ENCODE measurements at regions not wholly inside any gene's neighbourhood (a gene's known extent, or its start where the extent isn't known, plus 50 kb on each side); places are given as distances from the start of the nearest gene placed in this dataset.
"Not testable (repeated sequence)": the region's sequence is repeated elsewhere in the genome, so short reads cannot be mapped to it uniquely, and the experiment has no call there.

DNA sequence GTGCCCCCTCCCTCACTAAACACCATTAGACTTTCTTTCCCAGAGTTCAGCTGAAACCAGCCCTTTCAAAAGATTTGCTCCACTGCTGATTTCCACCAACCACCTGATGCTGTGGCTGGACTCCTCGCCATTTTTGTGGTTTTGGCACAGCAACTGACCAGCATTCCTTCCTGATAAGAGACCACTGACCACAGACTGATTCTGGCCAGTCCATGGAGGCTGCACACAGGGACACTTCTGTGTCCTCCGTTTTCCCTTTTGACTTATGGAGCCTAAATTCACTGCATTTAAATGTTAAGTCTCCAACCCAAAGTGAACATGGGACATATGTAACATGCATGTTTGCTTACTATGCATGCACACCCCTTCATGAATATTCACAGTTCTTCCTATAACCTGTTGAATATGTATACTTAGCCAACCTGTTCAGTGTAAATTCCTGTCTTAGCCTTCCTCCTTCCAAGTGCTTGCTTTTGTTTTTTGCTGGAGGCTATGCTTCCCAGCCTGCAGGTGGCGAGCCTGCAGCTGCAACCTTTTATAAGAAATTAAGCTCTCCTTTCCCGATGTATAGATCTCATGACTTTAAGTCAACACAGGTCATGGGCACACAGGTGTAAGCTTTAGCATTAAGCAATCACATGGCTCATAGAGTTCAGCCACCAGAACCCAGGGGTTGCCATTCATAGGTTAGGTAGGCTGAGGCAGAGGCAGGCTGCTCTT is 78.7 kb downstream of the ACTL7B start:
- TF ChIP-seq, protein P1, sequence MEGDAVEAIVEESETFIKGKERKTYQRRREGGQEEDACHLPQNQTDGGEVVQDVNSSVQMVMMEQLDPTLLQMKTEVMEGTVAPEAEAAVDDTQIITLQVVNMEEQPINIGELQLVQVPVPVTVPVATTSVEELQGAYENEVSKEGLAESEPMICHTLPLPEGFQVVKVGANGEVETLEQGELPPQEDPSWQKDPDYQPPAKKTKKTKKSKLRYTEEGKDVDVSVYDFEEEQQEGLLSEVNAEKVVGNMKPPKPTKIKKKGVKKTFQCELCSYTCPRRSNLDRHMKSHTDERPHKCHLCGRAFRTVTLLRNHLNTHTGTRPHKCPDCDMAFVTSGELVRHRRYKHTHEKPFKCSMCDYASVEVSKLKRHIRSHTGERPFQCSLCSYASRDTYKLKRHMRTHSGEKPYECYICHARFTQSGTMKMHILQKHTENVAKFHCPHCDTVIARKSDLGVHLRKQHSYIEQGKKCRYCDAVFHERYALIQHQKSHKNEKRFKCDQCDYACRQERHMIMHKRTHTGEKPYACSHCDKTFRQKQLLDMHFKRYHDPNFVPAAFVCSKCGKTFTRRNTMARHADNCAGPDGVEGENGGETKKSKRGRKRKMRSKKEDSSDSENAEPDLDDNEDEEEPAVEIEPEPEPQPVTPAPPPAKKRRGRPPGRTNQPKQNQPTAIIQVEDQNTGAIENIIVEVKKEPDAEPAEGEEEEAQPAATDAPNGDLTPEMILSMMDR (IDR thresholded peaks at IDR 0.05) = no peak
- ATAC-seq (ENCODE audit: low read depth) = no peak
- intact Hi-C loops (cut with micrococcal nuclease) = loop anchor here (10.0 kb wide), 1 partner anchor 178 kb away; no protein-coding TSS in a partner anchor
- Mint-ChIP-seq H3K4me3 (no peak overlapping the region), H3K9me3 (no peaks in the 10 kb centered on the region), H3K27me3 (peaks cover 8% of the 10 kb centered on the region), H3K36me3 (ENCODE audit: low read depth) (no peaks in the 10 kb centered on the region), H3K4me1 (peaks cover 1% of the 10 kb centered on the region), H3K27ac (no peak overlapping the region)
- ChIA-PET POLR2A (no interaction called here), CTCF (no interaction called here)
- DNase-seq = no peak

DNA sequence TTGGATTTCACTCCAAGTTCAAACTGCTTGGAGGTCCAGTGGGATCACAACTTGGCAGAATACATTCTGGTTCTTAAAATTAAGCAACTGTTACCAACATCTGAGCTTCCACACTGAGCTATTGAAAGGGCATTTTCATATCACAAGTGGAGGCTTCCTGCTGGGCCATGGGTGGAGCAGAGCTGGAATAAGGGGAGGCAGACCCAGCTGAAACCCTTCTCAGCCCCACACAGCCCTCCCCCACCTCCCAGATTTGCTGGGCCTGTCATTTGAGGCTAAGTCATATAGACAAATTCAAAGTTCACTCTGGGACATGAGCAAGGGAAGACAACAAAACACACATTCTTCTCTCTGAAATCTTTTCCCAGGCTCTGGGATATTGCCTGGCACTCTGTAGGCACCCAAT is 79.9 kb downstream of the ACTL7B start:
- intact Hi-C loops (cut with micrococcal nuclease) = loop anchor here (10.0 kb wide), 1 partner anchor 179 kb away; no protein-coding TSS in a partner anchor
- no peak for DNase-seq
- Mint-ChIP-seq H3K9me3 (no peaks in the 10 kb centered on the region), H3K27ac (no peak overlapping the region), H3K36me3 (ENCODE audit: low read depth) (no peaks in the 10 kb centered on the region), H3K27me3 (peaks cover 6% of the 10 kb centered on the region), H3K4me1 (peaks cover 1% of the 10 kb centered on the region), H3K4me3 (no peak overlapping the region)
- ATAC-seq (ENCODE audit: low read depth) = no peak
- TF ChIP-seq, protein P1 (IDR thresholded peaks at IDR 0.05) = no peak
- ChIA-PET CTCF (no interaction called here), POLR2A (no interaction called here)

DNA sequence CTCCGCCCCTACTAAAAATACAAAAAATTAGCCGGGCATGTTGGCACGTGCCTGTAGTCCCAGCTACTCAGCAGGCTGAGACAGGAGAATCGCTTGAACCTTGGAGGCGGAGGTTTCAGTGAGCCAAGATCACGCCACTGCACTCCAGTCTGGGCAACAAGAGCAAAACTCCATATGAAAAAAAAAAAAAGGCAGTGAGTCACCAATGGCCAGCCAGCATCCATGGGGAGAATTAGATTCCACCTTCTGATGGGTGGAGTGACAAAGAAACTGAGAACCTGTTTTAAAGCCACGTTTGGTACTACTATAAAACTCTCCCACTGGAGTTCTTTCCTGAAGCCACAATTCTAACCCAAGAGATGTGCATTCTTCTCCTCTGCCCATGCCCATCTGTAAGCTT is 81.7 kb downstream of the ACTL7B start:
- POLR2A ChIA-PET; H3K4me3 Mint-ChIP-seq; H3K4me1 Mint-ChIP-seq; CTCF ChIA-PET; H3K27me3 Mint-ChIP-seq; H3K27ac Mint-ChIP-seq; ATAC-seq (ENCODE audit: low read depth); H3K9me3 Mint-ChIP-seq; H3K36me3 Mint-ChIP-seq (ENCODE audit: low read depth); DNase-seq: not testable (repeated sequence)
- intact Hi-C loops (cut with micrococcal nuclease) = loop anchor here (10.0 kb wide), 1 partner anchor 181 kb away; no protein-coding TSS in a partner anchor

DNA sequence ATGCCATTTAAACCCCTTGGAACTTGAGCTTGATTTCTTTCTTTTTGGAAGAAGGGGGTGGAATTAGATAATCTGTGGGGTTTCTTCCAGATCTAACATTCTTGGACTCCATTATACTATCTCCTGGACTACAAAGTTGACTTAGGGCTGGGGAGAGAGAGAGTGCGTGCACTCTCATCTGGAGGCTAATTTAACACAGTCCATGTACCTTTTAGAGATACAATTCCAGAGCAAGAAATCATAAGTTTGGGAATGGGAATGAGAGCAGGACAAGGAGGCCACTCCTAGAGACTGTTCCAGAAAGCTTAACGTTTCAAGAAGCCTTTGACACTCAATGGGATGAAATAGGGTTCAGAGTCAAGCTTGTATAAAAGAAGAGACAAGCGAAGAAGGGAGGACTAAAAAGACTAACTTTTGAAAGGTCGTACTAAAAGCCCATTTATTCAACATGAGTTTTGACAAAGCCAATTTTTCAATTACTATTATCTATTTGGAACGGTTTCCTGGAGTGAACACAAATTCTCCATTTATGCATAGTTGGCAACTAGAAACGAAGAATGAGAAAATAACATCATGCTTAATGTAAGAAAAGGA is 83.4 kb downstream of the ACTL7B start:
- DNase-seq (no peak), ATAC-seq (ENCODE audit: low read depth) (no peak)
- H3K9me3 Mint-ChIP-seq = peaks cover 5% of the 10 kb centered on the region
- ChIA-PET CTCF (no interaction called here), POLR2A (no interaction called here)
- H3K27me3 Mint-ChIP-seq = no peaks in the 10 kb centered on the region
- H3K4me1 Mint-ChIP-seq = no peaks in the 10 kb centered on the region
- TF ChIP-seq, protein P1 (IDR thresholded peaks at IDR 0.05) = no peak
- no peak overlapping the region for H3K4me3 Mint-ChIP-seq
- intact Hi-C loops (cut with micrococcal nuclease) = loop anchor here (10.0 kb wide), 1 partner anchor 182 kb away; no protein-coding TSS in a partner anchor
- H3K27ac Mint-ChIP-seq = no peak overlapping the region
- H3K36me3 Mint-ChIP-seq (ENCODE audit: low read depth) = peaks cover 4% of the 10 kb centered on the region

DNA sequence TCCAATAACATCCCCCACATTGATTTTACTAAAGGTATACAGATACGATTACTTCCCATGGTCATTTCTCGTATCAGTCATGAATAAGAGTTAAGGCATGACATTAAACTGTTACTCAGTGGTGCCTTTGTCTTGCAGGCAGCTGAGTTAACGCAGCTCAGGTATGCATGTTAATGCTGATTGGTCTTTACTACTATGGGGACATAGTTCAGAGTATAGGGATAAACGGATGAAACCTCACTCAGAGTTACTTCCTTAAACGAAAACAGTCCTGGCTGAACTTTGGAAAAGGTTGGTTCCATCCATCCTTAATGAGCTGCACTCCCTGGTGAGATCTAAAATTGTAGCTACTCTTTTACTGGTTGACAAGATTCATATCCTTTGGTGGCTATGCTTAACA is 87.0 kb downstream of the ACTL7B start:
- H3K4me1 Mint-ChIP-seq = peaks cover 11% of the 10 kb centered on the region
- CTCF ChIA-PET = no interaction called here
- H3K9me3 Mint-ChIP-seq = peaks cover 5% of the 10 kb centered on the region
- no peak overlapping the region for H3K27ac Mint-ChIP-seq
- intact Hi-C loops (cut with micrococcal nuclease) = loop anchor here (10.0 kb wide), 1 partner anchor 1594 kb away; no protein-coding TSS in a partner anchor
- POLR2A ChIA-PET = no interaction called here
- peaks cover 4% of the 10 kb centered on the region for H3K36me3 Mint-ChIP-seq (ENCODE audit: low read depth)
- TF ChIP-seq, protein P1 (IDR thresholded peaks at IDR 0.05) = no peak
- no peak for DNase-seq
- no peak overlapping the region for H3K4me3 Mint-ChIP-seq
- no peak for ATAC-seq (ENCODE audit: low read depth)
- no peaks in the 10 kb centered on the region for H3K27me3 Mint-ChIP-seq
